Stimulated activated CD8-positive, alpha-beta memory T cell treated with anti-CD3 and anti-CD28 coated beads, Interleukin-7, amount 100 ng/mL, for 1 hour (primary cell): ENCODE measurements at regions not wholly inside any gene's neighbourhood (a gene's known extent, or its start where the extent isn't known, plus 50 kb on each side); places are given as distances from the start of the nearest gene placed in this dataset.
A peak's percentile ranks its signal among the peaks of the same experiment; 100 is the strongest.

ENCODE experiments used
- DNase-seq, 2 donors: peaks; one replicate each; pipeline ENCODE4 v3.0.0-alpha.2; 2020; ENCODE audit warnings: low read depth in 2 of 2

GRCh38 chr10:104576611-104577010 is 64.5 kb upstream of the SORCS3 start:
- no peak for DNase-seq

- DNase-seq = no peak
These were observed 63.9 kb upstream of the SORCS3 start for GRCh38 chr10:104577163-104577562.

GRCh38 chr10:104577861-104578521 is 63.1 kb upstream of the SORCS3 start:
- no peak for DNase-seq

GRCh38 chr10:104578671-104579070 is 62.4 kb upstream of the SORCS3 start:
- DNase-seq = no peak

- DNase-seq = no peak
These were observed 62.0 kb upstream of the SORCS3 start for GRCh38 chr10:104579136-104579535.

GRCh38 chr10:104580321-104580720 is 60.8 kb upstream of the SORCS3 start:
- DNase-seq = no peak

GRCh38 chr10:104580774-104581675 is 60.1 kb upstream of the SORCS3 start:
- peak; percentile 23 to 47 for DNase-seq

- DNase-seq = no peak
These were observed 59.0 kb upstream of the SORCS3 start for GRCh38 chr10:104581884-104582601.

GRCh38 chr10:104582602-104582951 is 58.5 kb upstream of the SORCS3 start:
- no peak for DNase-seq

GRCh38 chr10:104582966-104583365 is 58.1 kb upstream of the SORCS3 start:
- DNase-seq = no peak

GRCh38 chr10:104584541-104584940 is 56.5 kb upstream of the SORCS3 start:
- DNase-seq = no peak

GRCh38 chr10:104587751-104588150 is 53.3 kb upstream of the SORCS3 start:
- DNase-seq = no peak

GRCh38 chr10:104589431-104589830 is 51.7 kb upstream of the SORCS3 start:
- DNase-seq = no peak

GRCh38 chr10:104589871-104590270 is 51.2 kb upstream of the SORCS3 start:
- DNase-seq = no peak
